ENCODE measurements at regions not wholly inside any gene's neighbourhood (a gene's known extent, or its start where the extent isn't known, plus 50 kb on each side); places are given as distances from the start of the nearest gene placed in this dataset.
"Not testable (repeated sequence)": the region's sequence is repeated elsewhere in the genome, so short reads cannot be mapped to it uniquely, and the experiment has no call there.

DNA sequence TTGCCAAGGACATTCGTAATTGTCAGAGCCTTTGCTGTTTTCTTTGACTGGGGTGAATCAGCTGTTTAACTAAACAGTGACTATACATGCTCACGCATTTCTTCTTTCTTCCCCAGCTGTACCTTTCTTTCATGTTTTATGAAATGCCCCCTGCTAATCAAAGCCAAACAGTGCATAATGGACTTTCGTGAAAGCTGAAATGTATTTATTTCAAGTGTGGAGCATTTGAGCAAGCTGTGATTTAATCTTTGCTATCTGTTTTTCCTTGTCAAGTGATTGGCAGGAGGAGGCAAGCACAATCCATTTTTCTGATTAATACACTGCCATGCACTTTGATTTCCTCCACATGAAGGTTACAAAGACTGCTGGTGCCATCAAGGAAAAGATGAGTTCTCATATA is 831.7 kb upstream of the SPRY2 start (continued):
- TF ChIP-seq, protein P1, sequence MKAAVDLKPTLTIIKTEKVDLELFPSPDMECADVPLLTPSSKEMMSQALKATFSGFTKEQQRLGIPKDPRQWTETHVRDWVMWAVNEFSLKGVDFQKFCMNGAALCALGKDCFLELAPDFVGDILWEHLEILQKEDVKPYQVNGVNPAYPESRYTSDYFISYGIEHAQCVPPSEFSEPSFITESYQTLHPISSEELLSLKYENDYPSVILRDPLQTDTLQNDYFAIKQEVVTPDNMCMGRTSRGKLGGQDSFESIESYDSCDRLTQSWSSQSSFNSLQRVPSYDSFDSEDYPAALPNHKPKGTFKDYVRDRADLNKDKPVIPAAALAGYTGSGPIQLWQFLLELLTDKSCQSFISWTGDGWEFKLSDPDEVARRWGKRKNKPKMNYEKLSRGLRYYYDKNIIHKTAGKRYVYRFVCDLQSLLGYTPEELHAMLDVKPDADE (IDR thresholded peaks at IDR 0.05), result no peak
- no peak for TF ChIP-seq JUNB (IDR thresholded peaks at IDR 0.05; ENCODE audit: unreplicated experiment)
- TF ChIP-seq, protein P2, sequence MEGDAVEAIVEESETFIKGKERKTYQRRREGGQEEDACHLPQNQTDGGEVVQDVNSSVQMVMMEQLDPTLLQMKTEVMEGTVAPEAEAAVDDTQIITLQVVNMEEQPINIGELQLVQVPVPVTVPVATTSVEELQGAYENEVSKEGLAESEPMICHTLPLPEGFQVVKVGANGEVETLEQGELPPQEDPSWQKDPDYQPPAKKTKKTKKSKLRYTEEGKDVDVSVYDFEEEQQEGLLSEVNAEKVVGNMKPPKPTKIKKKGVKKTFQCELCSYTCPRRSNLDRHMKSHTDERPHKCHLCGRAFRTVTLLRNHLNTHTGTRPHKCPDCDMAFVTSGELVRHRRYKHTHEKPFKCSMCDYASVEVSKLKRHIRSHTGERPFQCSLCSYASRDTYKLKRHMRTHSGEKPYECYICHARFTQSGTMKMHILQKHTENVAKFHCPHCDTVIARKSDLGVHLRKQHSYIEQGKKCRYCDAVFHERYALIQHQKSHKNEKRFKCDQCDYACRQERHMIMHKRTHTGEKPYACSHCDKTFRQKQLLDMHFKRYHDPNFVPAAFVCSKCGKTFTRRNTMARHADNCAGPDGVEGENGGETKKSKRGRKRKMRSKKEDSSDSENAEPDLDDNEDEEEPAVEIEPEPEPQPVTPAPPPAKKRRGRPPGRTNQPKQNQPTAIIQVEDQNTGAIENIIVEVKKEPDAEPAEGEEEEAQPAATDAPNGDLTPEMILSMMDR (conservative IDR thresholded peaks at IDR 0.05; ENCODE audit: low read depth in 2 of 2), result no peak
- TF ChIP-seq EZH2 (IDR thresholded peaks at IDR 0.05; ENCODE audit: low read depth, unreplicated experiment), result no peak
- TF ChIP-seq, protein P3, sequence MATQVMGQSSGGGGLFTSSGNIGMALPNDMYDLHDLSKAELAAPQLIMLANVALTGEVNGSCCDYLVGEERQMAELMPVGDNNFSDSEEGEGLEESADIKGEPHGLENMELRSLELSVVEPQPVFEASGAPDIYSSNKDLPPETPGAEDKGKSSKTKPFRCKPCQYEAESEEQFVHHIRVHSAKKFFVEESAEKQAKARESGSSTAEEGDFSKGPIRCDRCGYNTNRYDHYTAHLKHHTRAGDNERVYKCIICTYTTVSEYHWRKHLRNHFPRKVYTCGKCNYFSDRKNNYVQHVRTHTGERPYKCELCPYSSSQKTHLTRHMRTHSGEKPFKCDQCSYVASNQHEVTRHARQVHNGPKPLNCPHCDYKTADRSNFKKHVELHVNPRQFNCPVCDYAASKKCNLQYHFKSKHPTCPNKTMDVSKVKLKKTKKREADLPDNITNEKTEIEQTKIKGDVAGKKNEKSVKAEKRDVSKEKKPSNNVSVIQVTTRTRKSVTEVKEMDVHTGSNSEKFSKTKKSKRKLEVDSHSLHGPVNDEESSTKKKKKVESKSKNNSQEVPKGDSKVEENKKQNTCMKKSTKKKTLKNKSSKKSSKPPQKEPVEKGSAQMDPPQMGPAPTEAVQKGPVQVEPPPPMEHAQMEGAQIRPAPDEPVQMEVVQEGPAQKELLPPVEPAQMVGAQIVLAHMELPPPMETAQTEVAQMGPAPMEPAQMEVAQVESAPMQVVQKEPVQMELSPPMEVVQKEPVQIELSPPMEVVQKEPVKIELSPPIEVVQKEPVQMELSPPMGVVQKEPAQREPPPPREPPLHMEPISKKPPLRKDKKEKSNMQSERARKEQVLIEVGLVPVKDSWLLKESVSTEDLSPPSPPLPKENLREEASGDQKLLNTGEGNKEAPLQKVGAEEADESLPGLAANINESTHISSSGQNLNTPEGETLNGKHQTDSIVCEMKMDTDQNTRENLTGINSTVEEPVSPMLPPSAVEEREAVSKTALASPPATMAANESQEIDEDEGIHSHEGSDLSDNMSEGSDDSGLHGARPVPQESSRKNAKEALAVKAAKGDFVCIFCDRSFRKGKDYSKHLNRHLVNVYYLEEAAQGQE (IDR thresholded peaks at IDR 0.05; ENCODE audit: unreplicated experiment), result no peak
- no peak for TF ChIP-seq STAT1 (IDR thresholded peaks at IDR 0.05; ENCODE audit: unreplicated experiment)
- TF ChIP-seq CREB1 (CRISPR knock-in tag; IDR thresholded peaks at IDR 0.05; ENCODE audit: low read depth), result no peak
- no peak for TF ChIP-seq ZNF331 (CRISPR knock-in tag; IDR thresholded peaks at IDR 0.05; ENCODE audit: low read depth)

DNA sequence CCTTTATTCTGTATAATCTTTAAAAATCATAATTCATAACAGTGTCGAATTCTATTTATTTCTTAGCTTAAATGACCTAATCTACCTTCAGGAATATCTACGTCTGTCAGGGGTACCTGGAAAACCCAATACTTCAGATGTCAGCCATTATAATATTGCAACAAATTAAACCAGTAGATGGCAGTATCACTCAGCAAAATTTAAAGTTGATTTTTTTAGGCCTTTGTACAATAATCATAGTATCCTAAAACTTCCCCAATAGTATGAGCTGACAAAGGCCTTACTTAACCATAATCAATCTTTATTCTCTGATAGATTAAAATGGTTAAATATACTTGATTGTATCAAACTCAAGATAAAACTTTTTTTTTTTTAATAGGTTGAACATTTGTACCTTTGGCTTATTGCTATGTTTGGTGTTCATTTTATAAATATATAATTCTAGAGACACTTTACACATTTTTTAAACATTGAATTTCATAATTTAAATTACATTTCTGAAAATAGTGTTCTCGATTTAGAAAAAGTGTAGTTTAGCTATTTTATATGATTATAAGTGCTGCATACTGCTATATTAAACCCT is 830.2 kb upstream of the SPRY2 start:
- TF ChIP-seq ZNF331 (CRISPR knock-in tag; IDR thresholded peaks at IDR 0.05; ENCODE audit: low read depth), result no peak
- TF ChIP-seq, protein P2 (conservative IDR thresholded peaks at IDR 0.05; ENCODE audit: low read depth in 2 of 2), result peak in 1 of 2 experiments; percentile 77; a peak in 3 of 4 replicates
- DNase-seq (ENCODE audit: low spot score) (peak; percentile 48), ATAC-seq (no peak; the same call in 2 of the 3 replicates)
- Histone ChIP-seq H4K20me1 (replicated peaks; ENCODE audit: insufficient read depth) (no peaks in the 10 kb centered on the region), H3K27me3 (ENCODE audit: insufficient read depth) (no peaks in the 10 kb centered on the region), H2AFZ (no peak overlapping the region), H3F3A (replicated peaks; ENCODE audit: low read depth) (no peaks in the 10 kb centered on the region), H3K4me3 (no peak overlapping the region), H3K4me1 (ENCODE audit: insufficient read depth) (no peaks in the 10 kb centered on the region), H3K27ac (ENCODE audit: low read depth) (no peak overlapping the region), H3K4me2 (no peak overlapping the region), H3K79me2 (replicated peaks; ENCODE audit: insufficient read depth) (no peaks in the 10 kb centered on the region), H3K9me2 (ENCODE audit: insufficient read depth) (no peaks in the 10 kb centered on the region), H3K36me3 (ENCODE audit: insufficient read depth) (no peaks in the 10 kb centered on the region)
- H3K36me3 Mint-ChIP-seq (ENCODE audit: low read depth), result 0 out of 3 replicates have a peak, but pooled peaks cover 5% of the 10 kb centered on the region
- no peaks in the 10 kb centered on the region for H3K27me3 Mint-ChIP-seq (ENCODE audit: insufficient read depth, low read depth, poor library complexity)
- H3K27ac Mint-ChIP-seq, result no peak overlapping the region
- H3K4me1 Mint-ChIP-seq, result no peaks in the 10 kb centered on the region
- no peak overlapping the region for H3K4me3 Mint-ChIP-seq
- no peaks in the 10 kb centered on the region; the same call in 2 of the 3 replicates for H3K9me3 Mint-ChIP-seq

DNA sequence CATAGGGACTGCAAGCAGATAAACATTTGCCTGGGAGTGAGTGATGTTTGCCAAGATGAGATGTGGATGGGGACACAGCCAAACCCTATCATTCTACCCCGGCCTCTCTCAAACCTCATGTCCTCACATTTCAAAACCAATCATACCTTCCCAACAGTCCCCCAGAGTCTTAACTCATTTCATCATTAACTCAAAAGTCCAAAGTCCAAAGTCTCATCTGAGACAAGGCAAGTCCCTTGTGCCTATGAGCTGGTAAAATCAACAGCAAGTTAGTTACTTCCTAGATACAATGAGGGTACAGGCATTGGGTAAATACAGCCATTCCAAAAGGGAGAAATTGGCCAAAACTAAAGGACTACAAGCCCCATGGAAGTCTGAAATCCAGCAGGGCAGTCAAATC is 822.9 kb upstream of the SPRY2 start:
- not testable (repeated sequence) for H3F3A ChIP-seq (replicated peaks; ENCODE audit: low read depth); H3K27ac ChIP-seq (ENCODE audit: low read depth); H3K27ac Mint-ChIP-seq; H3K4me3 Mint-ChIP-seq; H3K27me3 Mint-ChIP-seq (ENCODE audit: insufficient read depth, low read depth, poor library complexity); H3K36me3 ChIP-seq (ENCODE audit: insufficient read depth); H3K4me1 Mint-ChIP-seq; H3K4me2 ChIP-seq; ATAC-seq; DNase-seq (ENCODE audit: low spot score); H3K4me3 ChIP-seq; H4K20me1 ChIP-seq (replicated peaks; ENCODE audit: insufficient read depth); H3K9me2 ChIP-seq (ENCODE audit: insufficient read depth); H3K27me3 ChIP-seq (ENCODE audit: insufficient read depth); H3K4me1 ChIP-seq (ENCODE audit: insufficient read depth); H3K79me2 ChIP-seq (replicated peaks; ENCODE audit: insufficient read depth); H3K9me3 Mint-ChIP-seq; H2AFZ ChIP-seq; H3K36me3 Mint-ChIP-seq (ENCODE audit: low read depth)
